H9 (cell line): ENCODE measurements at regions not wholly inside any gene's neighbourhood (a gene's known extent, or its start where the extent isn't known, plus 50 kb on each side); places are given as distances from the start of the nearest gene placed in this dataset.

Experiments used
- DNase-seq: peaks from one replicate; pipeline ENCODE4 v3.0.0-alpha.2; 2017
- H2AFZ ChIP-seq: one replicate; pipeline ENCODE4 v1.6.1; 2013; ENCODE audit warnings: mild to moderate bottlenecking, low read length, control low read depth, moderate library complexity
- H2AK5ac ChIP-seq: 2 replicates; pipeline ENCODE4 v1.6.1; 2013; ENCODE audit warnings: low read length, control low read depth, mixed read lengths; ENCODE audit not compliant: insufficient read length
- H2BK120ac ChIP-seq: one replicate; pipeline ENCODE4 v1.6.1; 2013; ENCODE audit warnings: low read depth, mild to moderate bottlenecking, low read length, control low read depth, inconsistent platforms; ENCODE audit not compliant: poor library complexity, severe bottlenecking
- H2BK12ac ChIP-seq: 2 replicates; pipeline ENCODE4 v1.6.1; 2013; ENCODE audit warnings: low read length, control low read depth, mixed read lengths, low read depth; ENCODE audit not compliant: insufficient read length
- H2BK15ac ChIP-seq: 2 replicates; pipeline ENCODE4 v1.6.1; 2013; ENCODE audit warnings: low read depth, low read length, control low read depth
- H2BK20ac ChIP-seq: one replicate; pipeline ENCODE4 v1.6.1; 2013; ENCODE audit warnings: low read depth, mild to moderate bottlenecking, low read length, control low read depth, inconsistent platforms; ENCODE audit not compliant: poor library complexity, severe bottlenecking
- H2BK5ac ChIP-seq: 2 replicates; pipeline ENCODE4 v1.6.1; 2013; ENCODE audit warnings: low read length, control low read depth, mixed read lengths; ENCODE audit not compliant: insufficient read length
- H3K14ac ChIP-seq: 2 replicates; pipeline ENCODE4 v1.6.1; 2013; ENCODE audit warnings: low read length, control low read depth; ENCODE audit not compliant: insufficient read depth
- H3K18ac ChIP-seq: 2 replicates; pipeline ENCODE4 v1.6.1; 2013; ENCODE audit warnings: low read depth, mild to moderate bottlenecking, mixed read lengths, low read length, control low read depth; ENCODE audit not compliant: insufficient read length
- H3K23ac ChIP-seq: 2 replicates; pipeline ENCODE4 v1.6.1; 2013; ENCODE audit warnings: low read length, control low read depth, mixed read lengths, low read depth; ENCODE audit not compliant: insufficient read length
- H3K23me2 ChIP-seq: 2 replicates; pipeline ENCODE4 v1.6.1; 2013; ENCODE audit warnings: low read depth, mild to moderate bottlenecking, mixed read lengths, low read length, control low read depth; ENCODE audit not compliant: insufficient read length, poor library complexity, severe bottlenecking
- H3K27ac ChIP-seq: 2 replicates; pipeline ENCODE4 v1.5.1; 2013; ENCODE audit warnings: low read length, control low read depth, mixed read lengths, low read depth; ENCODE audit not compliant: insufficient read length
- H3K27me3 ChIP-seq: 2 replicates; pipeline ENCODE4 v1.6.1; 2013; ENCODE audit warnings: low read length, control low read depth, inconsistent platforms; ENCODE audit not compliant: insufficient read depth
- H3K4ac ChIP-seq: 2 replicates; pipeline ENCODE4 v1.6.1; 2013; ENCODE audit warnings: low read depth, mild to moderate bottlenecking, control low read depth, inconsistent platforms, low read length, moderate library complexity
- H3K4me1 ChIP-seq: 2 replicates; pipeline ENCODE4 v1.6.1; 2013; ENCODE audit warnings: low read length, control low read depth, inconsistent platforms; ENCODE audit not compliant: insufficient read depth
- H3K4me2 ChIP-seq: 2 replicates; pipeline ENCODE4 v1.6.1; 2013; ENCODE audit warnings: low read length, control low read depth, mixed read lengths; ENCODE audit not compliant: insufficient read length, insufficient read depth
- H3K56ac ChIP-seq: 2 replicates; pipeline ENCODE4 v1.6.1; 2013; ENCODE audit warnings: low read depth, mild to moderate bottlenecking, mixed read lengths, low read length, control low read depth; ENCODE audit not compliant: insufficient read length
- H3K79me1 ChIP-seq: 2 replicates; pipeline ENCODE4 v1.6.1; 2013; ENCODE audit warnings: low read depth, mild to moderate bottlenecking, moderate library complexity, low read length, control low read depth, inconsistent platforms; ENCODE audit not compliant: insufficient read depth, poor library complexity, severe bottlenecking
- H3K79me2 ChIP-seq: 2 replicates; pipeline ENCODE4 v1.6.1; 2013; ENCODE audit warnings: low read length, control low read depth, inconsistent platforms; ENCODE audit not compliant: insufficient read depth
- H3K9ac ChIP-seq: 2 replicates; pipeline ENCODE4 v1.6.1; 2013; ENCODE audit warnings: low read length, control low read depth, mixed read lengths; ENCODE audit not compliant: insufficient read length; ENCODE audit errors: extremely low read depth
- H3K9me3 ChIP-seq: one replicate; pipeline ENCODE4 v1.6.1; 2013; ENCODE audit warnings: low read depth, low read length, inconsistent platforms; ENCODE audit not compliant: control insufficient read depth
- H3T11ph ChIP-seq: one replicate; pipeline ENCODE4 v1.6.1; 2013; ENCODE audit warnings: mild to moderate bottlenecking, low read length, control low read depth, inconsistent platforms
- H4K20me1 ChIP-seq: one replicate; pipeline ENCODE4 v1.6.1; 2013; ENCODE audit not compliant: control insufficient read depth, insufficient read length, insufficient read depth
- H4K5ac ChIP-seq: 2 replicates; pipeline ENCODE4 v1.6.1; 2013; ENCODE audit warnings: low read depth, mild to moderate bottlenecking, mixed read lengths, low read length, control low read depth; ENCODE audit not compliant: insufficient read length
- H4K8ac ChIP-seq: replicated peaks from 2 replicates; pipeline ENCODE4 v1.6.1; 2013; ENCODE audit warnings: low read length, control low read depth, mixed read lengths, low read depth; ENCODE audit not compliant: insufficient read length
- H4K91ac ChIP-seq: 2 replicates; pipeline ENCODE4 v1.6.1; 2013; ENCODE audit warnings: low read depth, mild to moderate bottlenecking, moderate library complexity, mixed read lengths, low read length, control low read depth; ENCODE audit not compliant: insufficient read length
- H3K27ac Mint-ChIP-seq, 3 experiments: 2 replicates in 2 of 3; 3 replicates in 1 of 3; pipeline ENCODE4 v1.8.0; 2020 to 2021; ENCODE audit warnings: mixed read lengths in 3 of 3, mild to moderate bottlenecking in 1 of 3, moderate library complexity in 1 of 3
- H3K27me3 Mint-ChIP-seq: 2 replicates; pipeline ENCODE4 v1.8.0; 2021; ENCODE audit warnings: low read depth, mild to moderate bottlenecking, moderate library complexity, mixed read lengths
- H3K36me3 Mint-ChIP-seq, 3 experiments: 2 replicates in 2 of 3; 3 replicates in 1 of 3; pipeline ENCODE4 v1.8.0; 2020 to 2021; ENCODE audit warnings: low read depth in 3 of 3, mixed read lengths in 3 of 3; ENCODE audit not compliant: insufficient read depth in 1 of 3
- H3K4me1 Mint-ChIP-seq, 2 experiments: 2 replicates each; pipeline ENCODE4 v1.8.0; 2020; ENCODE audit warnings: mixed read lengths in 2 of 2
- H3K4me3 Mint-ChIP-seq, 2 experiments: 2 replicates in 1 of 2; 3 replicates in 1 of 2; pipeline ENCODE4 v1.8.0; 2020 to 2021; ENCODE audit warnings: mild to moderate bottlenecking in 2 of 2, mixed read lengths in 2 of 2, moderate library complexity in 1 of 2
- H3K9me3 Mint-ChIP-seq, 2 experiments: 2 replicates in 1 of 2; 3 replicates in 1 of 2; pipeline ENCODE4 v1.8.0; 2020; ENCODE audit warnings: mild to moderate bottlenecking in 2 of 2, mixed read lengths in 2 of 2, moderate library complexity in 1 of 2
- TF ChIP-seq, protein P1 (sequence below): fragments of 200-600 bp; sonication (generic); conservative IDR thresholded peaks from 3 replicates; pipeline ENCODE4 v1.8.0; 2021; ENCODE audit warnings: antibody characterized with exemption, mild to moderate bottlenecking

DNA sequence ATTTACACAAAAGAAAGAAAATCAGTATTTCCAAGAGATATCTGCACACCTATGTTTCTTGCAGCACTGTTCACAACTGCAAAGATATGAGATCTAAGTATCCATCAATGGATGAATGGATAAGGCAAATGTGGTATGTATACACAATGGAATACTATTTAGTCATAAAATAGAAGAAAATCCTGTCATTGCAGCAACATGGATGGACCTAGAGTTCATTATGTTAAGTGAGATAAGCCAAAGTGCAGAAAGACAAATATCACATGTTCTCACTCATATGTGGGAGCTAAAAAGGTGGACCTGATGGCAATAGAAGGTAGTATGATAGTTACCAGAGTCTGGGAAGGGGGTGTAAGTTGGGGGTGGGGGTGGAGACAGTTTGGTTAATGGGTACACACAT, 1171.6 kb downstream of the SORCS1 start:
- Histone ChIP-seq H3K4me2 (no peak overlapping the region), H3K18ac (no peak overlapping the region), H3K23ac (no peak overlapping the region), H4K5ac (no peak overlapping the region), H3K79me1 (no peaks in the 10 kb centered on the region), H2BK120ac (no peak overlapping the region), H3K14ac (no peak overlapping the region), H3K23me2 (no peaks in the 10 kb centered on the region), H3K27ac (no peak overlapping the region), H2BK15ac (no peak overlapping the region), H3K4ac (no peak overlapping the region), H3K9me3 (no peaks in the 10 kb centered on the region), H3K9ac (no peak overlapping the region), H4K91ac (no peak overlapping the region), H4K8ac (no peak overlapping the region), H2AK5ac (no peak overlapping the region), H3T11ph (no peak overlapping the region), H2AFZ (no peak overlapping the region), H3K4me1 (no peaks in the 10 kb centered on the region), H2BK5ac (no peak overlapping the region), H4K20me1 (no peaks in the 10 kb centered on the region), H2BK12ac (no peak overlapping the region), H3K79me2 (no peaks in the 10 kb centered on the region), H3K56ac (no peak overlapping the region), H2BK20ac (no peak overlapping the region), H3K27me3 (no peaks in the 10 kb centered on the region)
- no peak overlapping the region for H3K4me3 Mint-ChIP-seq
- no peaks in the 10 kb centered on the region for H3K4me1 Mint-ChIP-seq
- TF ChIP-seq, protein P1, sequence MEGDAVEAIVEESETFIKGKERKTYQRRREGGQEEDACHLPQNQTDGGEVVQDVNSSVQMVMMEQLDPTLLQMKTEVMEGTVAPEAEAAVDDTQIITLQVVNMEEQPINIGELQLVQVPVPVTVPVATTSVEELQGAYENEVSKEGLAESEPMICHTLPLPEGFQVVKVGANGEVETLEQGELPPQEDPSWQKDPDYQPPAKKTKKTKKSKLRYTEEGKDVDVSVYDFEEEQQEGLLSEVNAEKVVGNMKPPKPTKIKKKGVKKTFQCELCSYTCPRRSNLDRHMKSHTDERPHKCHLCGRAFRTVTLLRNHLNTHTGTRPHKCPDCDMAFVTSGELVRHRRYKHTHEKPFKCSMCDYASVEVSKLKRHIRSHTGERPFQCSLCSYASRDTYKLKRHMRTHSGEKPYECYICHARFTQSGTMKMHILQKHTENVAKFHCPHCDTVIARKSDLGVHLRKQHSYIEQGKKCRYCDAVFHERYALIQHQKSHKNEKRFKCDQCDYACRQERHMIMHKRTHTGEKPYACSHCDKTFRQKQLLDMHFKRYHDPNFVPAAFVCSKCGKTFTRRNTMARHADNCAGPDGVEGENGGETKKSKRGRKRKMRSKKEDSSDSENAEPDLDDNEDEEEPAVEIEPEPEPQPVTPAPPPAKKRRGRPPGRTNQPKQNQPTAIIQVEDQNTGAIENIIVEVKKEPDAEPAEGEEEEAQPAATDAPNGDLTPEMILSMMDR = no peak
- DNase-seq = no peak
- H3K9me3 Mint-ChIP-seq = no peaks in the 10 kb centered on the region
- H3K27me3 Mint-ChIP-seq = no peaks in the 10 kb centered on the region
- H3K27ac Mint-ChIP-seq = no peak overlapping the region
- H3K36me3 Mint-ChIP-seq = no peaks in the 10 kb centered on the region
